ENCODE measurements at regions not wholly inside any gene's neighbourhood (a gene's known extent, or its start where the extent isn't known, plus 50 kb on each side); places are given as distances from the start of the nearest gene placed in this dataset.
"Not testable (repeated sequence)": the region's sequence is repeated elsewhere in the genome, so short reads cannot be mapped to it uniquely, and the experiment has no call there.

GRCh38 chr18:70709144-70709543 is 420.3 kb downstream of the SOCS6 start:
- peak; percentile 35 to 75 for ATAC-seq

GRCh38 chr18:70705831-70706416 is 417.1 kb downstream of the SOCS6 start:
- ATAC-seq = no peak

GRCh38 chr18:70700496-70700895 is 411.7 kb downstream of the SOCS6 start:
- ATAC-seq = no peak

- ATAC-seq = no peak
Observed at GRCh38 chr18:70698574-70698973, 409.7 kb downstream of the SOCS6 start.

- ATAC-seq = no peak
Observed at GRCh38 chr18:70693246-70693645, 404.4 kb downstream of the SOCS6 start.

GRCh38 chr18:70689765-70690164 is 400.9 kb downstream of the SOCS6 start:
- not testable (repeated sequence) for ATAC-seq

- no peak for ATAC-seq
Observed at GRCh38 chr18:70688286-70688685, 399.4 kb downstream of the SOCS6 start.

GRCh38 chr18:70684821-70685220 is 396.0 kb downstream of the SOCS6 start:
- no peak for ATAC-seq

GRCh38 chr18:70683263-70683662 is 394.4 kb downstream of the SOCS6 start:
- ATAC-seq = peak; percentile 64 to 65

GRCh38 chr18:70674896-70675295 is 386.1 kb downstream of the SOCS6 start:
- ATAC-seq = no peak

GRCh38 chr18:70673831-70674230 is 385.0 kb downstream of the SOCS6 start:
- no peak for ATAC-seq

GRCh38 chr18:70672581-70672980 is 383.7 kb downstream of the SOCS6 start:
- peak; percentile 77 for ATAC-seq

GRCh38 chr18:70671889-70672565 is 383.2 kb downstream of the SOCS6 start:
- ATAC-seq = peak; percentile 69 to 74

- ATAC-seq = no peak
Observed at GRCh38 chr18:70666936-70667335, 378.1 kb downstream of the SOCS6 start.

GRCh38 chr18:70663141-70663540 is 374.3 kb downstream of the SOCS6 start:
- no peak for ATAC-seq

GRCh38 chr18:70662588-70662987 is 373.7 kb downstream of the SOCS6 start:
- no peak for ATAC-seq

GRCh38 chr18:70659036-70659925 is 370.4 kb downstream of the SOCS6 start:
- ATAC-seq = peak; percentile 71 to 81

- ATAC-seq = no peak
Observed at GRCh38 chr18:70653671-70654070, 364.8 kb downstream of the SOCS6 start.

GRCh38 chr18:70650878-70651277 is 362.0 kb downstream of the SOCS6 start:
- ATAC-seq = no peak

GRCh38 chr18:70649683-70650082 is 360.8 kb downstream of the SOCS6 start:
- no peak for ATAC-seq

GRCh38 chr18:70645971-70646370 is 357.1 kb downstream of the SOCS6 start:
- ATAC-seq = peak in 1 of 2 donors; percentile 45

- no peak for ATAC-seq
Observed at GRCh38 chr18:70643812-70644211, 355.0 kb downstream of the SOCS6 start.

GRCh38 chr18:70641156-70641775 is 352.4 kb downstream of the SOCS6 start:
- no peak for ATAC-seq
